IMR-90 (cell line): ENCODE measurements at regions not wholly inside any gene's neighbourhood (a gene's known extent, or its start where the extent isn't known, plus 50 kb on each side); places are given as distances from the start of the nearest gene placed in this dataset.

ENCODE experiments used
- ATAC-seq: fragments of 200-7000 bp; cut with Tn5 transposase; 2 replicates; pipeline ENCODE4 v1.9.1; 2020; ENCODE audit warnings: low read depth, mild to moderate bottlenecking, moderate library complexity
- BruUV-seq: library from RNA; stranded (reverse); fragments of 400-500 nt; replicated peaks from 2 replicates; lab custom pipeline; 2021; lab: Mats Ljungman, UMichigan
- CTCF ChIA-PET: fragments of 300-600 bp; formaldehyde crosslinking; extraction: SDS; loops from one replicate; lab custom pipeline; 2021; ENCODE audit warnings: antibody characterized with exemption; lab: Yijun Ruan, JAX
- POLR2A ChIA-PET: fragments of 300-600 bp; sonication (Branson Sonifier 250); formaldehyde crosslinking; loops from one replicate; lab custom pipeline; 2022; ENCODE audit warnings: antibody characterized with exemption; ENCODE audit not compliant: unreplicated experiment; lab: Charles Lee
- DNase-seq: peaks from one replicate; pipeline ENCODE4 v3.0.0; 2013
- H2AFZ ChIP-seq: replicated peaks from 2 replicates; pipeline ENCODE3; 2013; ENCODE audit warnings: low read length, mild to moderate bottlenecking; ENCODE audit not compliant: poor library complexity
- H2AK5ac ChIP-seq: 2 replicates; pipeline ENCODE4 v1.6.1; 2013; ENCODE audit warnings: low read depth, low read length, inconsistent platforms
- H2AK9ac ChIP-seq: replicated peaks from 2 replicates; pipeline ENCODE3; 2013; ENCODE audit warnings: mild to moderate bottlenecking, low read depth, low read length, moderate library complexity; ENCODE audit not compliant: poor library complexity
- H2BK120ac ChIP-seq: 2 replicates; pipeline ENCODE4 v1.6.1; 2013; ENCODE audit warnings: low read depth, low read length, inconsistent platforms
- H2BK15ac ChIP-seq: 3 replicates; pipeline ENCODE4 v1.6.1; 2013; ENCODE audit warnings: low read depth, low read length, inconsistent platforms
- H2BK20ac ChIP-seq: 2 replicates; pipeline ENCODE4 v1.6.1; 2013; ENCODE audit warnings: low read depth, mild to moderate bottlenecking, inconsistent platforms, low read length, moderate library complexity
- H2BK5ac ChIP-seq: 2 replicates; pipeline ENCODE4 v1.6.1; 2013; ENCODE audit warnings: mild to moderate bottlenecking, low read depth, low read length, inconsistent platforms; ENCODE audit not compliant: poor library complexity, severe bottlenecking
- H3K14ac ChIP-seq: replicated peaks from 2 replicates; pipeline ENCODE4 v1.6.1; 2013; ENCODE audit warnings: low read depth, low read length, inconsistent platforms
- H3K18ac ChIP-seq: 2 replicates; pipeline ENCODE4 v1.6.1; 2013; ENCODE audit warnings: low read depth, low read length, control low read depth
- H3K23ac ChIP-seq: 2 replicates; pipeline ENCODE4 v1.6.1; 2013; ENCODE audit warnings: low read depth, low read length, inconsistent platforms
- H3K27ac ChIP-seq: 2 replicates; pipeline ENCODE4 v1.5.1; 2013; ENCODE audit warnings: mild to moderate bottlenecking, control low read depth, low read length; ENCODE audit not compliant: insufficient read depth
- H3K27me3 ChIP-seq: 2 replicates; pipeline ENCODE4 v1.6.1; 2013; ENCODE audit warnings: low read length; ENCODE audit not compliant: control insufficient read depth, insufficient read depth
- H3K36me3 ChIP-seq: 2 replicates; pipeline ENCODE4 v1.6.1; 2013; ENCODE audit warnings: low read length, mixed read lengths; ENCODE audit not compliant: control insufficient read depth, insufficient read depth
- H3K4ac ChIP-seq: 2 replicates; pipeline ENCODE4 v1.6.1; 2013; ENCODE audit warnings: low read depth, low read length, inconsistent platforms
- H3K4me1 ChIP-seq: 2 replicates; pipeline ENCODE4 v1.6.1; 2013; ENCODE audit warnings: low read length, mixed read lengths; ENCODE audit not compliant: control insufficient read depth, insufficient read depth
- H3K4me2 ChIP-seq: 2 replicates; pipeline ENCODE4 v1.6.1; 2013; ENCODE audit warnings: low read depth, mild to moderate bottlenecking, control low read depth, low read length, moderate library complexity
- H3K4me3 ChIP-seq: 2 replicates; pipeline ENCODE4 v1.5.1; 2013; ENCODE audit warnings: low read depth, mild to moderate bottlenecking, control low read depth, low read length, moderate library complexity; ENCODE audit not compliant: insufficient read depth
- H3K56ac ChIP-seq: 2 replicates; pipeline ENCODE4 v1.6.1; 2013; ENCODE audit warnings: low read length, inconsistent platforms; ENCODE audit not compliant: insufficient read depth; ENCODE audit errors: extremely low read depth
- H3K79me1 ChIP-seq, 2 experiments: 2 replicates each; pipeline ENCODE4 v1.6.1; 2013; ENCODE audit warnings: low read length in 2 of 2, inconsistent platforms in 1 of 2, low read depth in 1 of 2
- H3K9ac ChIP-seq: 2 replicates; pipeline ENCODE4 v1.6.1; 2013; ENCODE audit warnings: low read depth, low read length, control low read depth
- H3K9me1 ChIP-seq: 2 replicates; pipeline ENCODE4 v1.6.1; 2013; ENCODE audit warnings: low read length, inconsistent platforms; ENCODE audit not compliant: insufficient read depth
- H3K9me3 ChIP-seq: 2 replicates; pipeline ENCODE4 v1.6.1; 2013; ENCODE audit warnings: low read length; ENCODE audit not compliant: control insufficient read depth, insufficient read depth
- H4K20me1 ChIP-seq: 2 replicates; pipeline ENCODE4 v1.6.1; 2013; ENCODE audit warnings: low read length, inconsistent platforms; ENCODE audit not compliant: insufficient read depth
- H4K5ac ChIP-seq: 2 replicates; pipeline ENCODE4 v1.6.1; 2013; ENCODE audit warnings: mild to moderate bottlenecking, low read depth, low read length, control low read depth
- H4K8ac ChIP-seq, 2 experiments: 2 replicates each; pipeline ENCODE4 v1.6.1; 2013; ENCODE audit warnings: low read depth in 2 of 2, low read length in 2 of 2, control low read depth in 1 of 2, inconsistent platforms in 1 of 2
- H4K91ac ChIP-seq: 2 replicates; pipeline ENCODE4 v1.6.1; 2013; ENCODE audit warnings: low read depth, low read length, inconsistent platforms; ENCODE audit not compliant: insufficient read depth
- BHLHE40 ChIP-seq: fragments of 150-350 bp; IDR thresholded peaks from 2 replicates; pipeline ENCODE4 v1.6.1; 2016; ENCODE audit warnings: mild to moderate bottlenecking, low read depth, low read length
- CEBPB ChIP-seq: IDR thresholded peaks from 2 replicates; pipeline ENCODE4 v1.6.1; 2012; ENCODE audit warnings: low read depth, low read length, improper control_type of control experiment
- CHD1 ChIP-seq: IDR thresholded peaks from 2 replicates; pipeline ENCODE4 v1.6.1; 2012; ENCODE audit warnings: low read depth, low read length, improper control_type of control experiment
- CTCF ChIP-seq: conservative IDR thresholded peaks from 2 replicates; pipeline ENCODE4 v1.5.1; 2012; ENCODE audit warnings: mild to moderate bottlenecking, low read depth, low read length, improper control_type of control experiment
- FOS ChIP-seq: fragments of 150-350 bp; IDR thresholded peaks from 2 replicates; pipeline ENCODE4 v1.6.1; 2016; ENCODE audit warnings: low read depth, low read length
- MAFK ChIP-seq: IDR thresholded peaks from 2 replicates; pipeline ENCODE4 v1.6.1; 2012; ENCODE audit warnings: low read depth, low read length, improper control_type of control experiment
- MXI1 ChIP-seq: IDR thresholded peaks from 2 replicates; pipeline ENCODE4 v1.6.1; 2012; ENCODE audit warnings: low read depth, mild to moderate bottlenecking, low read length, moderate library complexity, borderline replicate concordance
- NFE2L2 ChIP-seq: fragments of 150-350 bp; IDR thresholded peaks from 2 replicates; pipeline ENCODE4 v1.6.1; 2016; ENCODE audit warnings: low read depth, mild to moderate bottlenecking, low read length
- POLR2A ChIP-seq: IDR thresholded peaks from 2 replicates; pipeline ENCODE4 v1.6.1; 2012; ENCODE audit warnings: mild to moderate bottlenecking, low read depth, low read length
- RAD21 ChIP-seq: IDR thresholded peaks from 2 replicates; pipeline ENCODE4 v1.6.1; 2012; ENCODE audit warnings: low read length, improper control_type of control experiment
- RFX5 ChIP-seq: IDR thresholded peaks from 2 replicates; pipeline ENCODE4 v1.8.0; 2012; ENCODE audit warnings: low read depth, mild to moderate bottlenecking, low read length, moderate library complexity
- USF2 ChIP-seq: fragments of 150-350 bp; IDR thresholded peaks from 2 replicates; pipeline ENCODE4 v1.6.1; 2017; ENCODE audit warnings: mild to moderate bottlenecking, antibody characterized with exemption, low read length, low read depth
- WGBS, 2 experiments: methylation state at CpG; one replicate each; pipeline versions ENCODE4 v1.1.5 to v1.1.7; 2013; ENCODE audit warnings: missing lambda C conversion rate in 2 of 2; ENCODE audit not compliant: insufficient read length in 1 of 2; ENCODE audit errors: extremely low coverage in 2 of 2; 5-methylcytosine and 5-hydroxymethylcytosine counted together
- dilution Hi-C: fragments of 300-500 bp; cut with HindIII; formaldehyde crosslinking; loops from one replicate; pipeline ENCODE4 v1.14.3; 2018; ENCODE audit warnings: low sequenced_read_pairs; ENCODE audit not compliant: unreplicated experiment
- in situ Hi-C: fragments of 300-500 bp; cut with MboI; formaldehyde crosslinking; loops from 3 replicates; pipeline ENCODE4 v1.14.3; 2019; ENCODE audit warnings: low sequenced_read_pairs, inconsistent platforms, mixed read lengths
- intact Hi-C: fragments of 100-400 bp; cut with micrococcal nuclease; formaldehyde crosslinking; loops from 2 replicates; pipeline ENCODE4 v1.10.0; 2022

GRCh38 chr6:782141-782540 lies 89.2 kb upstream of the EXOC2 start:
- no TSS peak for BruUV-seq
- H3K56ac ChIP-seq: no peak overlapping the region
- dilution Hi-C loops (no loop called here), intact Hi-C loops (loop anchor here (10.0 kb wide), 1 partner anchor 157 kb away; no protein-coding TSS in a partner anchor), in situ Hi-C loops (no loop called here)
- no peak for DNase-seq
- ChIA-PET POLR2A (no interaction called here), CTCF (interaction anchor here (0.5 kb wide), 1 partner anchor 102 kb away, joined by 3 read pairs; no protein-coding TSS in a partner anchor)
- no peaks in the 10 kb centered on the region for H3K36me3 ChIP-seq
- H3K9me3 ChIP-seq: no peaks in the 10 kb centered on the region
- no peak overlapping the region for H4K5ac ChIP-seq
- no CpG with 5 or more reads among the region's 5 CpGs for WGBS, 2 experiments
- H3K4ac ChIP-seq: no peak overlapping the region
- H3K9ac ChIP-seq: no peak overlapping the region
- H3K4me3 ChIP-seq: no peak overlapping the region
- H3K79me1 ChIP-seq: no peaks in the 10 kb centered on the region
- H3K14ac ChIP-seq: no peak overlapping the region
- H2BK5ac ChIP-seq: no peak overlapping the region
- H3K4me2 ChIP-seq: no peak overlapping the region
- no peaks in the 10 kb centered on the region; the same call in 1 of the 2 replicates for H3K9me1 ChIP-seq
- H3K27me3 ChIP-seq: peaks cover 20% of the 10 kb centered on the region
- H4K20me1 ChIP-seq: no peaks in the 10 kb centered on the region
- no peak overlapping the region for H2AK9ac ChIP-seq
- no peak overlapping the region for H4K8ac ChIP-seq
- no peak overlapping the region for H2BK120ac ChIP-seq
- no peak overlapping the region for H2AFZ ChIP-seq
- H3K4me1 ChIP-seq: no peaks in the 10 kb centered on the region
- H3K18ac ChIP-seq: no peak overlapping the region
- TF ChIP-seq BHLHE40: no peak
- TF ChIP-seq MAFK: no peak
- TF ChIP-seq CTCF: no peak
- TF ChIP-seq RAD21: no peak
- no peak for TF ChIP-seq USF2
- no peak for TF ChIP-seq NFE2L2
- no peak for TF ChIP-seq CEBPB
- TF ChIP-seq FOS: no peak
- no peak for TF ChIP-seq MXI1
- TF ChIP-seq CHD1: no peak
- no peak for TF ChIP-seq POLR2A
- TF ChIP-seq RFX5: no peak
- H4K91ac ChIP-seq: no peak overlapping the region
- H2BK20ac ChIP-seq: no peak overlapping the region
- H3K23ac ChIP-seq: no peak overlapping the region
- no peak overlapping the region for H2AK5ac ChIP-seq
- no peak for ATAC-seq
- H3K27ac ChIP-seq: no peak overlapping the region
- no peak overlapping the region for H2BK15ac ChIP-seq
